Esophagus squamous epithelium (tissue), 4 donors: ENCODE measurements at regions not wholly inside any gene's neighbourhood (a gene's known extent, or its start where the extent isn't known, plus 50 kb on each side); places are given as distances from the start of the nearest gene placed in this dataset.

Experiments used
- POLR2A ChIP-seq, 4 donors: fragments of 450-650 bp; IDR thresholded peaks; one replicate each; pipeline ENCODE4 v1.6.1; 2017; ENCODE audit warnings: antibody characterized with exemption in 4 of 4, mild to moderate bottlenecking in 4 of 4, moderate library complexity in 3 of 4
- TF ChIP-seq, protein P1 (sequence below), 6 experiments: fragments of 450-650 bp in 4 of 6; fragments of 200-600 bp in 2 of 6; sonication (generic) in 2 of 6; IDR thresholded peaks; one replicate each; pipeline ENCODE4 v1.5.1; 2016 to 2019; ENCODE audit warnings: antibody characterized with exemption in 6 of 6, mild to moderate bottlenecking in 4 of 6, moderate library complexity in 4 of 6

DNA sequence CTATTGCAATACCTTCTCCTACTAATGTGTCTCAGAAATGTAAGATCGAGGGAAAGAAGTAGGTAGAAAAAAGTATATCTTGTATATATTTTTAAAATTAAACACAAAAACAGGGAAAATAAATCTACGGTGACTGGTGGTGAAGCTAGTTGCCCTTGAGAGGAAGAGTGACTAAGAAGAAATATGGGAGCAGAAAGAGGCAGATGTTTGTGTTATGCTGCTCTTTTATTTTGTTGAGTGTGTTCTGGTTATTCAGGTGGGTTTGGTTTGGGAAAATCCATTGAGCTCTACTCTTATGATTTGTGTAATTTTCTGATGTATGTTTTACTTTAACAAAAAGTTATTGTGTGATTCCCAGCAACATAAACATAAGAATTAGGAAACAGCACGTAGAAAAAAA, 444.9 kb upstream of the B3GALT2 start:
- TF ChIP-seq, protein P1, sequence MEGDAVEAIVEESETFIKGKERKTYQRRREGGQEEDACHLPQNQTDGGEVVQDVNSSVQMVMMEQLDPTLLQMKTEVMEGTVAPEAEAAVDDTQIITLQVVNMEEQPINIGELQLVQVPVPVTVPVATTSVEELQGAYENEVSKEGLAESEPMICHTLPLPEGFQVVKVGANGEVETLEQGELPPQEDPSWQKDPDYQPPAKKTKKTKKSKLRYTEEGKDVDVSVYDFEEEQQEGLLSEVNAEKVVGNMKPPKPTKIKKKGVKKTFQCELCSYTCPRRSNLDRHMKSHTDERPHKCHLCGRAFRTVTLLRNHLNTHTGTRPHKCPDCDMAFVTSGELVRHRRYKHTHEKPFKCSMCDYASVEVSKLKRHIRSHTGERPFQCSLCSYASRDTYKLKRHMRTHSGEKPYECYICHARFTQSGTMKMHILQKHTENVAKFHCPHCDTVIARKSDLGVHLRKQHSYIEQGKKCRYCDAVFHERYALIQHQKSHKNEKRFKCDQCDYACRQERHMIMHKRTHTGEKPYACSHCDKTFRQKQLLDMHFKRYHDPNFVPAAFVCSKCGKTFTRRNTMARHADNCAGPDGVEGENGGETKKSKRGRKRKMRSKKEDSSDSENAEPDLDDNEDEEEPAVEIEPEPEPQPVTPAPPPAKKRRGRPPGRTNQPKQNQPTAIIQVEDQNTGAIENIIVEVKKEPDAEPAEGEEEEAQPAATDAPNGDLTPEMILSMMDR (IDR thresholded peaks at IDR 0.05) = no peak
- TF ChIP-seq POLR2A (IDR thresholded peaks at IDR 0.05) = no peak
